ENCODE measurements at regions not wholly inside any gene's neighbourhood (a gene's known extent, or its start where the extent isn't known, plus 50 kb on each side); places are given as distances from the start of the nearest gene placed in this dataset.

GRCh38 chr4:64584981-64585557 is 175.8 kb upstream of the TECRL start (continued):
- no peak for TF ChIP-seq EGR1 (IDR thresholded peaks at IDR 0.05; ENCODE audit: borderline replicate concordance, low read depth, low read length)
- TF ChIP-seq RNF2 (IDR thresholded peaks at IDR 0.05; ENCODE audit: borderline replicate concordance, low read depth, low read length, missing control alignments, poor library complexity, severe bottlenecking) = no peak
- no peak for TF ChIP-seq POLR2AphosphoS5 (IDR thresholded peaks at IDR 0.05; ENCODE audit: low read depth, low read length)
- TF ChIP-seq MAFK (IDR thresholded peaks at IDR 0.05; ENCODE audit: low read depth, low read length) = no peak
- no peak for TF ChIP-seq JUN (IDR thresholded peaks at IDR 0.05; ENCODE audit: low read depth, low read length)
- no peak for TF ChIP-seq BRCA1 (IDR thresholded peaks at IDR 0.05; ENCODE audit: low read depth, low read length)
- TF ChIP-seq POLR2A (IDR thresholded peaks at IDR 0.05; ENCODE audit: control extremely low read depth in 1 of 2, low read depth in 2 of 2, low read length in 2 of 2) = no peak
